ENCODE measurements at regions not wholly inside any gene's neighbourhood (a gene's known extent, or its start where the extent isn't known, plus 50 kb on each side); places are given as distances from the start of the nearest gene placed in this dataset.

DNA sequence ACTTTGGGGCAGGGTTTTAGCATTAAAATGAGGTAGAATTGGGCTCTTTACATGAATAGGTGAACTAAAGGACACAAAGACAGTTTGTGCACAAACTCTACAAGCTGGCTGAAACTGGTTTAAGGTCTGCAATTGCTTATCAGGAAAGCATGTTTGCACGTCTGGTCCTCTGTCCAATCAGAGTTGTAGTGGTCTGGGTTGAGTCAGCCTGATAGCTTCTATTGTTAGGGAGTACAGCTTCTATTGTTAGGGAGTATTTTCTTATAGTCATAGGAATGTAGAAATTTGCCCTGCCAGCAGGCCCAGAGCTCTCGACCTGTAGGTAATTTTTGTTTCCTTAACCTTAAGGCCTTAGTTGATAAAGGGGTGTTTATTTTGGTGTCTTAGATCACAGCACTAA lies 1422.4 kb downstream of the LRRC4C start:
- no peak overlapping the region for H3K4me2 ChIP-seq (replicated peaks; ENCODE audit: low read depth, low read length, poor library complexity, severe bottlenecking)

DNA sequence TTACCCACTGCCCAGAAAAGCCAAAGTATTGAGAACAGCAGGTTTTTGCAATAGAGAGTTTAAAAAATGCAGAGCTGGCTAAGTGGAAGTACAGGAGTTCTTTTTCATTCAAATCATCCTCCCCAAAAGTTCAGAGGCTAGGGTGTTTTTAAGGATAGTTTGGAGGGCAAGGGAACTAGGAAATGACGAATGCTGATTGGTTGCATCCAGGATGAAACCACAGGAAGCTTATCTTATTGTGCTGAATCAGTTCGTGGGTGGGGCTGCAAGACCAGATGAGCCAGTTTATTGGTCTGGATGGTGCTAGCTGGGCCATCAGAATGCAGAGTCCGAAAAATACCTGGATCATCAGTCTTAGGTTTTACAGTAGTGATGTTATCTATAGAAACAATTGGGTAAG lies 1427.1 kb downstream of the LRRC4C start:
- no peak overlapping the region for H3K9ac ChIP-seq (ENCODE audit: low read length)
- H3K4me3 ChIP-seq (ENCODE audit: control extremely low read depth in 1 of 5, extremely low read depth in 1 of 5, insufficient read depth in 1 of 5, low read depth in 2 of 5, low read length in 4 of 5), result no peak overlapping the region
- no peaks in the 10 kb centered on the region for H3K4me1 ChIP-seq (ENCODE audit: control insufficient read depth in 2 of 2, insufficient read depth in 2 of 2, low read length in 2 of 2)
- no peak overlapping the region for H3K27ac ChIP-seq (ENCODE audit: low read length in 2 of 2)
- ChIA-PET CTCF (no interaction called here), POLR2A (no interaction called here)
- H3K79me2 ChIP-seq (ENCODE audit: control insufficient read depth, insufficient read depth, low read length), result no peaks in the 10 kb centered on the region
- intact Hi-C loops (cut with micrococcal nuclease), result no loop called here
- H3K9me3 ChIP-seq (ENCODE audit: control extremely low read depth in 1 of 3, control insufficient read depth in 2 of 3, insufficient read depth in 1 of 3, low read length in 2 of 3), result no peaks in the 10 kb centered on the region
- no peak overlapping the region for H3K4me3 Mint-ChIP-seq
- TF ChIP-seq, protein P1, sequence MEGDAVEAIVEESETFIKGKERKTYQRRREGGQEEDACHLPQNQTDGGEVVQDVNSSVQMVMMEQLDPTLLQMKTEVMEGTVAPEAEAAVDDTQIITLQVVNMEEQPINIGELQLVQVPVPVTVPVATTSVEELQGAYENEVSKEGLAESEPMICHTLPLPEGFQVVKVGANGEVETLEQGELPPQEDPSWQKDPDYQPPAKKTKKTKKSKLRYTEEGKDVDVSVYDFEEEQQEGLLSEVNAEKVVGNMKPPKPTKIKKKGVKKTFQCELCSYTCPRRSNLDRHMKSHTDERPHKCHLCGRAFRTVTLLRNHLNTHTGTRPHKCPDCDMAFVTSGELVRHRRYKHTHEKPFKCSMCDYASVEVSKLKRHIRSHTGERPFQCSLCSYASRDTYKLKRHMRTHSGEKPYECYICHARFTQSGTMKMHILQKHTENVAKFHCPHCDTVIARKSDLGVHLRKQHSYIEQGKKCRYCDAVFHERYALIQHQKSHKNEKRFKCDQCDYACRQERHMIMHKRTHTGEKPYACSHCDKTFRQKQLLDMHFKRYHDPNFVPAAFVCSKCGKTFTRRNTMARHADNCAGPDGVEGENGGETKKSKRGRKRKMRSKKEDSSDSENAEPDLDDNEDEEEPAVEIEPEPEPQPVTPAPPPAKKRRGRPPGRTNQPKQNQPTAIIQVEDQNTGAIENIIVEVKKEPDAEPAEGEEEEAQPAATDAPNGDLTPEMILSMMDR (IDR thresholded peaks at IDR 0.05), result no peak
- TF ChIP-seq EZH2 (IDR thresholded peaks at IDR 0.05; ENCODE audit: borderline replicate concordance, insufficient read depth, low read depth, low read length, poor library complexity, severe bottlenecking), result no peak
- no peaks in the 10 kb centered on the region for H3K27me3 ChIP-seq (replicated peaks in 1 of 4; ENCODE audit: control extremely low read depth in 1 of 4, control insufficient read depth in 3 of 4, insufficient read depth in 4 of 4, low read length in 3 of 4)
- H2AFZ ChIP-seq (ENCODE audit: insufficient read depth, low read depth, low read length, poor library complexity, severe bottlenecking), result no peak overlapping the region
- 67% methylated on average over 3 of the region's 3 CpGs for WGBS (ENCODE audit: insufficient coverage)
- H3K9me3 Mint-ChIP-seq (ENCODE audit: insufficient read depth), result peaks cover 10% of the 10 kb centered on the region
- no peak for ATAC-seq (ENCODE audit: low read depth)
- no peak overlapping the region for H3K27ac Mint-ChIP-seq
- H3K27me3 Mint-ChIP-seq, result no peaks in the 10 kb centered on the region
- DNase-seq, result no peak
- no peak overlapping the region for H3K4me2 ChIP-seq (replicated peaks; ENCODE audit: low read depth, low read length, poor library complexity, severe bottlenecking)
- no peaks in the 10 kb centered on the region for H4K20me1 ChIP-seq (ENCODE audit: control insufficient read depth, insufficient read depth, low read length, poor library complexity, severe bottlenecking)
- H3K4me1 Mint-ChIP-seq, result no peaks in the 10 kb centered on the region
- H3K36me3 ChIP-seq (replicated peaks in 1 of 2; ENCODE audit: control extremely low read depth in 1 of 2, control insufficient read depth in 1 of 2, extremely low read depth in 1 of 2, insufficient read depth in 2 of 2, low read length in 1 of 2), result no peaks in the 10 kb centered on the region

More for the DNA sequence above, 1422.4 kb downstream of the LRRC4C start:
- ATAC-seq (ENCODE audit: low read depth) (no peak), DNase-seq (no peak)
- Histone ChIP-seq H3K9me3 (ENCODE audit: control extremely low read depth in 1 of 3, control insufficient read depth in 2 of 3, insufficient read depth in 1 of 3, low read length in 2 of 3) (no peaks in the 10 kb centered on the region), H3K4me1 (ENCODE audit: control insufficient read depth in 2 of 2, insufficient read depth in 2 of 2, low read length in 2 of 2) (no peaks in the 10 kb centered on the region), H3K36me3 (replicated peaks in 1 of 2; ENCODE audit: control extremely low read depth in 1 of 2, control insufficient read depth in 1 of 2, extremely low read depth in 1 of 2, insufficient read depth in 2 of 2, low read length in 1 of 2) (no peaks in the 10 kb centered on the region), H3K4me3 (ENCODE audit: control extremely low read depth in 1 of 5, extremely low read depth in 1 of 5, insufficient read depth in 1 of 5, low read depth in 2 of 5, low read length in 4 of 5) (no peak overlapping the region), H3K27ac (ENCODE audit: low read length in 2 of 2) (no peak overlapping the region), H2AFZ (ENCODE audit: insufficient read depth, low read depth, low read length, poor library complexity, severe bottlenecking) (no peak overlapping the region), H3K27me3 (replicated peaks in 1 of 4; ENCODE audit: control extremely low read depth in 1 of 4, control insufficient read depth in 3 of 4, insufficient read depth in 4 of 4, low read length in 3 of 4) (no peaks in the 10 kb centered on the region), H4K20me1 (ENCODE audit: control insufficient read depth, insufficient read depth, low read length, poor library complexity, severe bottlenecking) (no peaks in the 10 kb centered on the region), H3K9ac (ENCODE audit: low read length) (no peak overlapping the region), H3K79me2 (ENCODE audit: control insufficient read depth, insufficient read depth, low read length) (no peaks in the 10 kb centered on the region)
- ChIA-PET POLR2A (no interaction called here), CTCF (no interaction called here)
- Mint-ChIP-seq H3K9me3 (ENCODE audit: insufficient read depth) (peaks cover 12% of the 10 kb centered on the region), H3K27me3 (no peaks in the 10 kb centered on the region), H3K4me3 (no peak overlapping the region), H3K27ac (no peak overlapping the region), H3K4me1 (no peaks in the 10 kb centered on the region)
- 91% methylated on average over 1 of the region's 2 CpGs for WGBS (ENCODE audit: insufficient coverage)
- intact Hi-C loops (cut with micrococcal nuclease), result no loop called here
- no peak for TF ChIP-seq EZH2 (IDR thresholded peaks at IDR 0.05; ENCODE audit: borderline replicate concordance, insufficient read depth, low read depth, low read length, poor library complexity, severe bottlenecking)
- TF ChIP-seq, protein P1 (IDR thresholded peaks at IDR 0.05), result no peak

Measured in B cell (primary cell).